ENCODE measurements at regions not wholly inside any gene's neighbourhood (a gene's known extent, or its start where the extent isn't known, plus 50 kb on each side); places are given as distances from the start of the nearest gene placed in this dataset.

- TF ChIP-seq CTCF (IDR thresholded peaks at IDR 0.05; ENCODE audit: low read length) (no peak), EZH2 (IDR thresholded peaks at IDR 0.05; ENCODE audit: borderline replicate concordance, low read length) (no peak)
Measured at GRCh38 chr5:58105836-58106235, 354.1 kb downstream of the PLK2 start.
